SK-N-SH (cell line): ENCODE measurements at regions not wholly inside any gene's neighbourhood (a gene's known extent, or its start where the extent isn't known, plus 50 kb on each side); places are given as distances from the start of the nearest gene placed in this dataset.

Experiments used
- CTCF ChIA-PET: fragments of 300-600, 350-600 bp; formaldehyde crosslinking; extraction: SDS; loops from one replicate; lab custom pipeline; 2021; lab: Yijun Ruan, JAX
- POLR2A ChIA-PET: fragments of 350-600 bp; sonication (Branson Sonifier 250); formaldehyde crosslinking; extraction: SDS; loops from one replicate; lab custom pipeline; 2020; ENCODE audit warnings: antibody characterized with exemption, inconsistent platforms; lab: Yijun Ruan, JAX
- DNase-seq: peaks from one replicate; pipeline ENCODE4 v3.0.0; 2012
- H2AFZ ChIP-seq: fragments of 200-600 bp; sonication (generic); 2 replicates; pipeline ENCODE4 v1.8.1; 2016; ENCODE audit warnings: antibody characterized with exemption, mild to moderate bottlenecking, low read depth
- H3F3A ChIP-seq: fragments of 200-600 bp; sonication (generic); replicated peaks from 2 replicates; pipeline ENCODE3; 2016; ENCODE audit warnings: antibody characterized with exemption, mild to moderate bottlenecking; ENCODE audit not compliant: insufficient read depth
- H3K27ac ChIP-seq, 2 experiments: fragments of 200-500 bp in 1 of 2; fragments of 200-600 bp in 1 of 2; sonication (Bioruptor generic) in 1 of 2; sonication (generic), shearing (Covaris generic) in 1 of 2; 2 replicates each; pipeline versions ENCODE4 v1.5.1 to v1.6.1; 2014 to 2016; ENCODE audit warnings: low read depth in 2 of 2, inconsistent platforms in 1 of 2, low read length in 1 of 2, mild to moderate bottlenecking in 1 of 2, mixed read lengths in 1 of 2
- H3K27me3 ChIP-seq: fragments of 200-600 bp; sonication (generic), shearing (Covaris generic); 2 replicates; pipeline ENCODE4 v1.6.1; 2016; ENCODE audit warnings: mixed run types; ENCODE audit not compliant: insufficient read depth
- H3K36me3 ChIP-seq, 2 experiments: fragments of 200-500 bp in 1 of 2; fragments of 200-600 bp in 1 of 2; sonication (Bioruptor generic) in 1 of 2; sonication (generic) in 1 of 2; replicated peaks in 1 of 2; 2 replicates each; pipeline versions ENCODE3 to v1.5.1; 2014 to 2016; ENCODE audit warnings: low read length in 1 of 2, mild to moderate bottlenecking in 1 of 2; ENCODE audit not compliant: insufficient read depth in 2 of 2, control insufficient read depth in 1 of 2
- H3K4me1 ChIP-seq, 2 experiments: fragments of 200-500 bp in 1 of 2; fragments of 200-600 bp in 1 of 2; sonication (Bioruptor generic) in 1 of 2; sonication (generic), shearing (Covaris generic) in 1 of 2; 2 replicates each; pipeline versions ENCODE4 v1.5.1 to v1.6.1; 2014 to 2016; ENCODE audit warnings: low read depth in 1 of 2, low read length in 1 of 2, mixed run types in 1 of 2; ENCODE audit not compliant: insufficient read depth in 2 of 2, control insufficient read depth in 1 of 2
- H3K4me2 ChIP-seq: fragments of 200-600 bp; sonication (generic), shearing (Covaris generic); 2 replicates; pipeline ENCODE4 v1.6.1; 2017; ENCODE audit warnings: mixed run types
- H3K4me3 ChIP-seq, 2 experiments: fragments of 200-500 bp in 1 of 2; fragments of 200-600 bp in 1 of 2; sonication (Bioruptor generic) in 1 of 2; sonication (generic), shearing (Covaris generic) in 1 of 2; 2 replicates each; pipeline versions ENCODE4 v1.5.1 to v1.8.1; 2014 to 2016; ENCODE audit warnings: low read depth in 2 of 2, inconsistent platforms in 1 of 2, low read length in 1 of 2, mild to moderate bottlenecking in 1 of 2, mixed read lengths in 1 of 2, moderate library complexity in 1 of 2
- H3K79me2 ChIP-seq: fragments of 200-600 bp; sonication (generic); 2 replicates; pipeline ENCODE4 v1.8.1; 2017; ENCODE audit warnings: mild to moderate bottlenecking; ENCODE audit not compliant: insufficient read depth
- H3K9ac ChIP-seq: fragments of 200-600 bp; sonication (generic); 2 replicates; pipeline ENCODE4 v1.6.1; 2017; ENCODE audit warnings: mixed run types
- H3K9me2 ChIP-seq: fragments of 200-600 bp; sonication (generic); 2 replicates; pipeline ENCODE4 v1.6.1; 2017; ENCODE audit warnings: mixed run types
- H3K9me3 ChIP-seq: fragments of 200-600 bp; sonication (generic); 2 replicates; pipeline ENCODE4 v1.6.1; 2017; ENCODE audit warnings: mixed run types, mild to moderate bottlenecking, moderate library complexity
- H4K20me1 ChIP-seq: fragments of 200-600 bp; sonication (generic); 2 replicates; pipeline ENCODE4 v1.6.1; 2017; ENCODE audit warnings: mild to moderate bottlenecking, mixed run types; ENCODE audit not compliant: insufficient read depth
- CHD2 ChIP-seq: fragments of 150-350 bp; IDR thresholded peaks from 2 replicates; pipeline ENCODE4 v1.6.1; 2018; ENCODE audit warnings: low read length; ENCODE audit not compliant: partially characterized antibody
- ELF1 ChIP-seq: IDR thresholded peaks from 2 replicates; pipeline ENCODE4 v1.4.0; 2012
- EZH2phosphoT487 ChIP-seq: fragments of 200-600 bp; sonication (generic); IDR thresholded peaks from 2 replicates; pipeline ENCODE4 v1.6.1; 2017; ENCODE audit warnings: low read depth, mixed run types, mild to moderate bottlenecking, antibody characterized with exemption, moderate library complexity, borderline replicate concordance
- FOSL2 ChIP-seq: IDR thresholded peaks from 2 replicates; pipeline ENCODE4 v1.4.0; 2012; ENCODE audit warnings: low read depth, mild to moderate bottlenecking, moderate library complexity, borderline replicate concordance
- GABPA ChIP-seq: IDR thresholded peaks from 2 replicates; pipeline ENCODE4 v1.4.0; 2012; ENCODE audit warnings: low read depth, mild to moderate bottlenecking
- GATA2 ChIP-seq: sonication (generic); formaldehyde crosslinking; IDR thresholded peaks from 2 replicates; pipeline ENCODE4 v1.5.0; 2020; ENCODE audit warnings: mild to moderate bottlenecking, missing genetic modification reagents
- IRF3 ChIP-seq: fragments of 150-350 bp; IDR thresholded peaks from 2 replicates; pipeline ENCODE4 v1.6.1; 2016; ENCODE audit warnings: mild to moderate bottlenecking, low read depth, low read length
- JUND ChIP-seq: IDR thresholded peaks from 2 replicates; pipeline ENCODE4 v1.4.0; 2012
- MXI1 ChIP-seq: IDR thresholded peaks from 2 replicates; pipeline ENCODE4 v1.6.1; 2012; ENCODE audit warnings: mild to moderate bottlenecking, low read depth, low read length, improper control_type of control experiment
- NFIC ChIP-seq: IDR thresholded peaks from 2 replicates; pipeline ENCODE4 v1.4.0; 2012; ENCODE audit warnings: borderline replicate concordance
- NRF1 ChIP-seq: IDR thresholded peaks from 2 replicates; pipeline ENCODE4 v1.6.1; 2012; ENCODE audit warnings: low read depth, mild to moderate bottlenecking, low read length
- PBX3 ChIP-seq: IDR thresholded peaks from 2 replicates; pipeline ENCODE4; 2012
- RAD21 ChIP-seq: IDR thresholded peaks from 2 replicates; pipeline ENCODE4 v1.6.1; 2012; ENCODE audit warnings: mild to moderate bottlenecking, low read length
- REST ChIP-seq: IDR thresholded peaks from 2 replicates; pipeline ENCODE4 v1.6.1; 2012; ENCODE audit warnings: mild to moderate bottlenecking, low read depth, low read length, moderate library complexity
- SMC3 ChIP-seq: IDR thresholded peaks from 2 replicates; pipeline ENCODE4 v1.6.1; 2012; ENCODE audit warnings: low read depth, low read length, improper control_type of control experiment
- TCF12 ChIP-seq: IDR thresholded peaks from 2 replicates; pipeline ENCODE4 v1.4.0; 2012
- TEAD4 ChIP-seq: IDR thresholded peaks from 2 replicates; pipeline ENCODE4 v1.4.0; 2012; ENCODE audit warnings: mild to moderate bottlenecking, borderline replicate concordance; ENCODE audit not compliant: insufficient read depth
- USF2 ChIP-seq: fragments of 150-350 bp; IDR thresholded peaks from 2 replicates; pipeline ENCODE4 v1.6.1; 2017; ENCODE audit warnings: antibody characterized with exemption, low read length, low read depth, borderline replicate concordance
- YY1 ChIP-seq: IDR thresholded peaks from 2 replicates; pipeline ENCODE4 v1.4.0; 2012; ENCODE audit warnings: low read depth, mild to moderate bottlenecking
- ZBTB33 ChIP-seq: IDR thresholded peaks from 2 replicates; pipeline ENCODE4 v1.4.0; 2012; ENCODE audit warnings: low read depth, borderline replicate concordance
- WGBS: methylation state at CpG from one replicate; pipeline ENCODE4 v1.1.6; 2017; ENCODE audit warnings: low lambda C conversion rate; 5-methylcytosine and 5-hydroxymethylcytosine counted together

- WGBS: 23% methylated on average over 3 of the region's 3 CpGs
- Histone ChIP-seq H3K27me3 (peaks cover 24% of the 10 kb centered on the region), H3K9ac (no peak overlapping the region), H3F3A (no peaks in the 10 kb centered on the region), H3K4me1 (no peaks in the 10 kb centered on the region), H3K79me2 (no peaks in the 10 kb centered on the region), H3K36me3 (no peaks in the 10 kb centered on the region), H3K4me2 (no peak overlapping the region), H3K4me3 (no peak overlapping the region), H3K27ac (no peak overlapping the region), H2AFZ (no peak overlapping the region), H3K9me3 (no peaks in the 10 kb centered on the region), H4K20me1 (no peaks in the 10 kb centered on the region), H3K9me2 (no peaks in the 10 kb centered on the region)
- TF ChIP-seq FOSL2: no peak
- TF ChIP-seq PBX3: no peak
- no peak for TF ChIP-seq TEAD4
- TF ChIP-seq EZH2phosphoT487: no peak
- no peak for TF ChIP-seq USF2
- no peak for TF ChIP-seq NRF1
- TF ChIP-seq SMC3: no peak
- TF ChIP-seq MXI1: no peak
- TF ChIP-seq RAD21: no peak
- no peak for TF ChIP-seq GATA2 (CRISPR knock-in tag)
- TF ChIP-seq ELF1: no peak
- no peak for TF ChIP-seq YY1
- POLR2A ChIA-PET: no interaction called here
- no peak for DNase-seq
- CTCF ChIA-PET: interaction anchor here (1.4 kb wide), 1 partner anchor 12 kb away, joined by 7 read pairs; no protein-coding TSS in a partner anchor
Measured at GRCh38 chr9:73090214-73090613, 61.5 kb upstream of the ANXA1 start.

- WGBS: 11% methylated on average over 3 of the region's 3 CpGs
- Histone ChIP-seq H3K9me3 (no peaks in the 10 kb centered on the region), H3K4me2 (no peak overlapping the region), H2AFZ (no peak overlapping the region), H3K9ac (no peak overlapping the region), H3K79me2 (no peaks in the 10 kb centered on the region), H3K4me1 (no peaks in the 10 kb centered on the region), H3K27ac (no peak overlapping the region), H3K36me3 (no peaks in the 10 kb centered on the region), H3K27me3 (peaks cover 32% of the 10 kb centered on the region), H3K9me2 (no peaks in the 10 kb centered on the region), H4K20me1 (no peaks in the 10 kb centered on the region), H3K4me3 (no peak overlapping the region), H3F3A (no peaks in the 10 kb centered on the region)
- DNase-seq: no peak
- ChIA-PET CTCF (interaction anchor here (1.4 kb wide), 1 partner anchor 11 kb away, joined by 7 read pairs; no protein-coding TSS in a partner anchor), POLR2A (no interaction called here)
- TF ChIP-seq CHD2 (no peak), TCF12 (no peak), MXI1 (no peak), REST (no peak), ZBTB33 (no peak), JUND (no peak), NFIC (no peak), SMC3 (no peak), GABPA (no peak), IRF3 (no peak)
Measured at GRCh38 chr9:73089304-73089985, 62.2 kb upstream of the ANXA1 start.
